Gastroesophageal sphincter (tissue), 3 donors: ENCODE measurements at regions not wholly inside any gene's neighbourhood (a gene's known extent, or its start where the extent isn't known, plus 50 kb on each side); places are given as distances from the start of the nearest gene placed in this dataset.

Experiments
- EP300 ChIP-seq: sonication (generic); formaldehyde crosslinking; IDR thresholded peaks from one replicate; pipeline ENCODE4 v1.6.1; 2017; ENCODE audit warnings: antibody characterized with exemption, mild to moderate bottlenecking
- POLR2A ChIP-seq, 2 donors: fragments of 450-650 bp; IDR thresholded peaks; one replicate each; pipeline ENCODE4 v1.6.1; 2017; ENCODE audit warnings: antibody characterized with exemption in 2 of 2, mild to moderate bottlenecking in 2 of 2, moderate library complexity in 1 of 2
- POLR2AphosphoS5 ChIP-seq: sonication (generic); formaldehyde crosslinking; IDR thresholded peaks from one replicate; pipeline ENCODE4 v1.6.1; 2017; ENCODE audit warnings: antibody characterized with exemption
- TF ChIP-seq, protein P1 (sequence below), 4 experiments: fragments of 200-600 bp in 2 of 4; fragments of 450-650 bp in 2 of 4; sonication (generic) in 1 of 4; IDR thresholded peaks; one replicate each; pipeline ENCODE4 v1.5.1; 2017 to 2019; ENCODE audit warnings: antibody characterized with exemption in 4 of 4, mild to moderate bottlenecking in 2 of 4, moderate library complexity in 2 of 4

DNA sequence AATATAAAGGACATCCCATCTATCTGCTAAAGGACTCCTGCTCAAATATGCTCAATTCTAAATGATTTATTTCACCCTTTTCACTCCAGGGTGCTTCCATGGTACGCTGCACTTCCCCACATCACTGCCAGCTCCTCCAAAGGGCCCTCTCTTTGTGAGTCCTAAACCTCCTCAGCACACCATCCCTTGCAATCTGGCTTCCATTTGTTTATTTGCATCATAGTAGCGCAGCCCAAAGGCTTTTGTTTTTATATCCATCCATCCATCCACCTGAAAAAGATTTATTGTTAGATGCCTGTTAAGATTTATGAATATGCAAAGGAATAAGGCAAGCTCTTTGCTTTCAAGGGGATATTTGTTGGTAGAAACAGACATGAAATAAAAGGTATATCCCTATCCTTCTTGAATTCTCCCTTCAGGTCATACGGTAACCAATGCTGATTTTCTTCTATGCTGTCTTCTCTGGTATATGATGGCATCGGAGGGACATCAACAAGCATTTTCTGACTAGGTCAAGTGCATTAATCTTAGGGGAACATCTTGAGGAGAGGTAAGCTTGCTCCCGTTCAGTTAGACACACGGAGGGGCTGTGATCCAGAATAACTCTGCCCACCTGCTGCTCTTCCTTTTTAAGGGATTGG lies 397.6 kb downstream of the LIG4 start:
- TF ChIP-seq, protein P1, sequence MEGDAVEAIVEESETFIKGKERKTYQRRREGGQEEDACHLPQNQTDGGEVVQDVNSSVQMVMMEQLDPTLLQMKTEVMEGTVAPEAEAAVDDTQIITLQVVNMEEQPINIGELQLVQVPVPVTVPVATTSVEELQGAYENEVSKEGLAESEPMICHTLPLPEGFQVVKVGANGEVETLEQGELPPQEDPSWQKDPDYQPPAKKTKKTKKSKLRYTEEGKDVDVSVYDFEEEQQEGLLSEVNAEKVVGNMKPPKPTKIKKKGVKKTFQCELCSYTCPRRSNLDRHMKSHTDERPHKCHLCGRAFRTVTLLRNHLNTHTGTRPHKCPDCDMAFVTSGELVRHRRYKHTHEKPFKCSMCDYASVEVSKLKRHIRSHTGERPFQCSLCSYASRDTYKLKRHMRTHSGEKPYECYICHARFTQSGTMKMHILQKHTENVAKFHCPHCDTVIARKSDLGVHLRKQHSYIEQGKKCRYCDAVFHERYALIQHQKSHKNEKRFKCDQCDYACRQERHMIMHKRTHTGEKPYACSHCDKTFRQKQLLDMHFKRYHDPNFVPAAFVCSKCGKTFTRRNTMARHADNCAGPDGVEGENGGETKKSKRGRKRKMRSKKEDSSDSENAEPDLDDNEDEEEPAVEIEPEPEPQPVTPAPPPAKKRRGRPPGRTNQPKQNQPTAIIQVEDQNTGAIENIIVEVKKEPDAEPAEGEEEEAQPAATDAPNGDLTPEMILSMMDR (IDR thresholded peaks at IDR 0.05) = no peak
- no peak for TF ChIP-seq POLR2A (IDR thresholded peaks at IDR 0.05)
- no peak for TF ChIP-seq POLR2AphosphoS5
- TF ChIP-seq EP300 = no peak
